Keratinocyte (primary cell): ENCODE measurements at regions not wholly inside any gene's neighbourhood (a gene's known extent, or its start where the extent isn't known, plus 50 kb on each side); places are given as distances from the start of the nearest gene placed in this dataset.

Source experiments
- DNase-seq: peaks from one replicate; pipeline ENCODE4 v3.0.0-alpha.2; 2011; ENCODE audit warnings: low read depth, missing footprints, low spot score
- FAIRE-seq: peaks from 2 replicates; lab custom pipeline; 2011; peaks lifted over from hg19 to GRCh38; lab: Jason Lieb, UNC
- H2AFZ ChIP-seq: 2 replicates; pipeline ENCODE4 v1.6.0; 2012; ENCODE audit warnings: low read length, control low read depth, inconsistent platforms; ENCODE audit not compliant: control insufficient read depth
- H3K27ac ChIP-seq: 2 replicates; pipeline ENCODE4 v1.5.1; 2011; ENCODE audit warnings: low read length; ENCODE audit not compliant: control insufficient read depth, insufficient read depth
- H3K27me3 ChIP-seq: 3 replicates; pipeline ENCODE4 v1.6.0; 2011; ENCODE audit warnings: low read length; ENCODE audit not compliant: control insufficient read depth, insufficient read depth; ENCODE audit errors: extremely low read depth
- H3K36me3 ChIP-seq, 2 experiments: 2 replicates in 1 of 2; 3 replicates in 1 of 2; pipeline ENCODE4 v1.5.1; 2011; ENCODE audit warnings: low read length in 2 of 2, mild to moderate bottlenecking in 1 of 2; ENCODE audit not compliant: control insufficient read depth in 2 of 2, insufficient read depth in 2 of 2; ENCODE audit errors: extremely low read depth in 1 of 2
- H3K4me1 ChIP-seq: 3 replicates; pipeline ENCODE4 v1.5.1; 2011; ENCODE audit warnings: low read length; ENCODE audit not compliant: control insufficient read depth, insufficient read depth; ENCODE audit errors: extremely low read depth
- H3K4me2 ChIP-seq: 3 replicates; pipeline ENCODE4 v1.6.0; 2011; ENCODE audit warnings: low read depth, low read length; ENCODE audit not compliant: control insufficient read depth, insufficient read depth; ENCODE audit errors: extremely low read depth
- H3K4me3 ChIP-seq, 3 experiments: fragments of 200-600 bp in 1 of 3; sonication (generic) in 1 of 3; 2 replicates in 2 of 3; 3 replicates in 1 of 3; pipeline ENCODE4 v1.5.1; 2011 to 2016; ENCODE audit warnings: low read length in 3 of 3, mild to moderate bottlenecking in 3 of 3, control low read depth in 2 of 3, inconsistent platforms in 1 of 3, low read depth in 1 of 3, mixed read lengths in 1 of 3, mixed run types in 1 of 3, moderate library complexity in 1 of 3; ENCODE audit not compliant: control insufficient read depth in 2 of 3, insufficient read depth in 2 of 3; ENCODE audit errors: extremely low read depth in 1 of 3
- H3K79me2 ChIP-seq: 2 replicates; pipeline ENCODE4 v1.6.0; 2012; ENCODE audit warnings: low read length; ENCODE audit not compliant: control insufficient read depth, insufficient read depth
- H3K9ac ChIP-seq: 3 replicates; pipeline ENCODE4 v1.6.0; 2011; ENCODE audit warnings: low read length; ENCODE audit not compliant: control insufficient read depth, insufficient read depth; ENCODE audit errors: extremely low read depth
- H3K9me1 ChIP-seq: 3 replicates; pipeline ENCODE4 v1.6.0; 2011; ENCODE audit warnings: low read length; ENCODE audit not compliant: control insufficient read depth, insufficient read depth; ENCODE audit errors: extremely low read depth
- H3K9me3 ChIP-seq: 2 replicates; pipeline ENCODE4 v1.5.1; 2012; ENCODE audit warnings: low read depth, low read length; ENCODE audit not compliant: control insufficient read depth
- H4K20me1 ChIP-seq: 3 replicates; pipeline ENCODE4 v1.6.0; 2011; ENCODE audit warnings: low read length; ENCODE audit not compliant: control insufficient read depth, insufficient read depth; ENCODE audit errors: extremely low read depth
- CTCF ChIP-seq, 3 experiments: IDR thresholded peaks in 1 of 3; conservative IDR thresholded peaks in 1 of 3; optimal IDR thresholded peaks in 1 of 3; 2 replicates in 2 of 3; 3 replicates in 1 of 3; pipeline versions ENCODE3 to v1.5.1; 2011; ENCODE audit warnings: low read length in 3 of 3, mild to moderate bottlenecking in 3 of 3, moderate library complexity in 2 of 3, control low read depth in 1 of 3, inconsistent platforms in 1 of 3; ENCODE audit not compliant: insufficient read depth in 2 of 3; ENCODE audit errors: extremely low read depth in 1 of 3
- EZH2 ChIP-seq: IDR thresholded peaks from one replicate; pipeline ENCODE4 v1.6.1; 2012; ENCODE audit warnings: inconsistent platforms, mild to moderate bottlenecking, low read length, moderate library complexity
- dilution Hi-C: fragments of 300-500 bp; cut with MboI; formaldehyde crosslinking; loops from one replicate; pipeline ENCODE4 v1.7.0; 2020; ENCODE audit warnings: low sequenced_read_pairs; ENCODE audit not compliant: extremely low pct_ligation_motif_present

- no peaks in the 10 kb centered on the region for H3K36me3 ChIP-seq
- H3K4me3 ChIP-seq: no peak overlapping the region
- no peak overlapping the region for H3K27ac ChIP-seq
- dilution Hi-C loops: no loop called here
- H3K27me3 ChIP-seq: no peaks in the 10 kb centered on the region
- H3K9me1 ChIP-seq: no peaks in the 10 kb centered on the region
- no peak for FAIRE-seq
- H3K4me2 ChIP-seq: no peak overlapping the region
- TF ChIP-seq CTCF (optimal IDR thresholded peaks at IDR 0.05 in 1 of 3, IDR thresholded peaks at IDR 0.05 in 1 of 3, conservative IDR thresholded peaks at IDR 0.05 in 1 of 3; ENCODE audit: extremely low read depth in 1 of 3, insufficient read depth in 2 of 3, low read length in 3 of 3): no peak
- TF ChIP-seq EZH2: no peak
- no peaks in the 10 kb centered on the region for H4K20me1 ChIP-seq
- no peaks in the 10 kb centered on the region for H3K79me2 ChIP-seq
- no peaks in the 10 kb centered on the region for H3K4me1 ChIP-seq
- no peak overlapping the region for H3K9ac ChIP-seq
- H2AFZ ChIP-seq: no peak overlapping the region
- no peaks in the 10 kb centered on the region for H3K9me3 ChIP-seq
- DNase-seq: no peak
Measured at GRCh38 chr12:17829813-17830212, 260.2 kb downstream of the RERGL start.

GRCh38 chr12:17818931-17819330 lies 271.1 kb downstream of the RERGL start:
- Histone ChIP-seq H3K79me2 (no peaks in the 10 kb centered on the region), H4K20me1 (no peaks in the 10 kb centered on the region), H2AFZ (no peak overlapping the region), H3K4me3 (no peak overlapping the region), H3K9me3 (no peaks in the 10 kb centered on the region), H3K4me2 (no peak overlapping the region), H3K4me1 (no peaks in the 10 kb centered on the region), H3K9ac (no peak overlapping the region), H3K36me3 (no peaks in the 10 kb centered on the region), H3K27ac (no peak overlapping the region), H3K9me1 (no peaks in the 10 kb centered on the region), H3K27me3 (no peaks in the 10 kb centered on the region)
- FAIRE-seq (no peak), DNase-seq (no peak)
- TF ChIP-seq CTCF (optimal IDR thresholded peaks at IDR 0.05 in 1 of 3, IDR thresholded peaks at IDR 0.05 in 1 of 3, conservative IDR thresholded peaks at IDR 0.05 in 1 of 3; ENCODE audit: extremely low read depth in 1 of 3, insufficient read depth in 2 of 3, low read length in 3 of 3) (no peak), EZH2 (no peak)
- dilution Hi-C loops: no loop called here
